ENCODE measurements at regions not wholly inside any gene's neighbourhood (a gene's known extent, or its start where the extent isn't known, plus 50 kb on each side); places are given as distances from the start of the nearest gene placed in this dataset. TPM values are rescaled to one million over a fixed set of nuclear protein-coding genes. Genes with fewer than 3 reads are reported as not detected.

- ATAC-seq = no peak
- no peak overlapping the region for H3K27ac ChIP-seq
These were observed 82.8 kb upstream of the KLHL1 start for GRCh38 chr13:70191034-70191433.

GRCh38 chr13:70189981-70190380, 81.7 kb upstream of the KLHL1 start:
- intact Hi-C loops (cut with DNase I) = no loop called here
- DNase-seq (no peak), ATAC-seq (no peak)
- TF ChIP-seq, protein P1, sequence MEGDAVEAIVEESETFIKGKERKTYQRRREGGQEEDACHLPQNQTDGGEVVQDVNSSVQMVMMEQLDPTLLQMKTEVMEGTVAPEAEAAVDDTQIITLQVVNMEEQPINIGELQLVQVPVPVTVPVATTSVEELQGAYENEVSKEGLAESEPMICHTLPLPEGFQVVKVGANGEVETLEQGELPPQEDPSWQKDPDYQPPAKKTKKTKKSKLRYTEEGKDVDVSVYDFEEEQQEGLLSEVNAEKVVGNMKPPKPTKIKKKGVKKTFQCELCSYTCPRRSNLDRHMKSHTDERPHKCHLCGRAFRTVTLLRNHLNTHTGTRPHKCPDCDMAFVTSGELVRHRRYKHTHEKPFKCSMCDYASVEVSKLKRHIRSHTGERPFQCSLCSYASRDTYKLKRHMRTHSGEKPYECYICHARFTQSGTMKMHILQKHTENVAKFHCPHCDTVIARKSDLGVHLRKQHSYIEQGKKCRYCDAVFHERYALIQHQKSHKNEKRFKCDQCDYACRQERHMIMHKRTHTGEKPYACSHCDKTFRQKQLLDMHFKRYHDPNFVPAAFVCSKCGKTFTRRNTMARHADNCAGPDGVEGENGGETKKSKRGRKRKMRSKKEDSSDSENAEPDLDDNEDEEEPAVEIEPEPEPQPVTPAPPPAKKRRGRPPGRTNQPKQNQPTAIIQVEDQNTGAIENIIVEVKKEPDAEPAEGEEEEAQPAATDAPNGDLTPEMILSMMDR (IDR thresholded peaks at IDR 0.05) = no peak
- no peak for TF ChIP-seq POLR2A (IDR thresholded peaks at IDR 0.05)
- no peaks in the 10 kb centered on the region for H3K9me3 ChIP-seq
- no peak overlapping the region for H3K4me3 ChIP-seq
- H3K27me3 ChIP-seq = no peaks in the 10 kb centered on the region
- H3K36me3 ChIP-seq (replicated peaks in 1 of 2; ENCODE audit: insufficient read depth in 1 of 2, low read depth in 2 of 2) = no peaks in the 10 kb centered on the region
- H3K27ac ChIP-seq = no peak overlapping the region
- H3K4me1 ChIP-seq = no peaks in the 10 kb centered on the region
- 69 to 73% methylated on average over 2 of the region's 2 CpGs for WGBS, 2 donors

More at GRCh38 chr13:70191034-70191433, 82.8 kb upstream of the KLHL1 start:
- TF ChIP-seq POLR2A (IDR thresholded peaks at IDR 0.05) = no peak
- TF ChIP-seq, protein P1 (IDR thresholded peaks at IDR 0.05) = no peak
- Histone ChIP-seq H3K4me1 (no peaks in the 10 kb centered on the region), H3K4me3 (no peak overlapping the region), H3K9me3 (no peaks in the 10 kb centered on the region), H3K27me3 (no peaks in the 10 kb centered on the region), H3K36me3 (replicated peaks in 1 of 2; ENCODE audit: insufficient read depth in 1 of 2, low read depth in 2 of 2) (no peaks in the 10 kb centered on the region)
- intact Hi-C loops (cut with DNase I) = no loop called here
- no peak for DNase-seq

DNA sequence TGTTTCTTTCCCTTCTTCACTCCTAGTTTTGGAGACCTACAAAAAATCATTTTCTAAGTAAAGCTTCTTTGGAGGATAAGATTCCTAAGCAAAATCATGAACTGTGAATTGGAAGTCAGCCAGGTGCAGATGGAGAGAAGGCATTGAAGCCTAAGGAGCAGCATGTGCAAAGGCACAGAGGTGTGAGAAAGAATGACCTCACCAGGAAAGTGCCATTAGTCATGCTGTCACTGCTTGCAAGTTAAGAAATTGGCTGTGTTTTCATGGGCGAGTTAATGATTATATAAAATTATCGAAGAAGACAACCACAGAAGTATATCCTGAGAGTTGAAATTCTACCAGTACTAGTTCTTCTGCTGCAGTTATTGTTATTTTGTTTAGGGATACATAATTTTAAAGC, 80.3 kb upstream of the KLHL1 start:
- ATAC-seq (peak; percentile 89), DNase-seq (peak; percentile 16 to 54 (median 33))
- no peak overlapping the region for H3K4me3 ChIP-seq
- TF ChIP-seq, protein P1 (IDR thresholded peaks at IDR 0.05) = no peak
- TF ChIP-seq POLR2A (IDR thresholded peaks at IDR 0.05) = no peak
- intact Hi-C loops (cut with DNase I) = no loop called here
- H3K27ac ChIP-seq = no peak overlapping the region
- WGBS, 2 donors = 18 to 21% methylated on average over 2 of the region's 2 CpGs
- H3K9me3 ChIP-seq = no peaks in the 10 kb centered on the region
- H3K36me3 ChIP-seq (replicated peaks in 1 of 2; ENCODE audit: insufficient read depth in 1 of 2, low read depth in 2 of 2) = no peaks in the 10 kb centered on the region
- no peaks in the 10 kb centered on the region for H3K27me3 ChIP-seq
- no peaks in the 10 kb centered on the region for H3K4me1 ChIP-seq

- ATAC-seq (no peak), DNase-seq (no peak)
- WGBS, 2 donors = 57 to 62% methylated on average over 2 of the region's 2 CpGs
- H3K4me1 ChIP-seq = no peaks in the 10 kb centered on the region
- intact Hi-C loops (cut with DNase I) = no loop called here
- no peak for TF ChIP-seq POLR2A (IDR thresholded peaks at IDR 0.05)
- TF ChIP-seq, protein P1 (IDR thresholded peaks at IDR 0.05) = no peak
- no peaks in the 10 kb centered on the region for H3K9me3 ChIP-seq
- H3K4me3 ChIP-seq = no peak overlapping the region
- no peak overlapping the region for H3K27ac ChIP-seq
- H3K27me3 ChIP-seq = no peaks in the 10 kb centered on the region
- H3K36me3 ChIP-seq (replicated peaks in 1 of 2; ENCODE audit: insufficient read depth in 1 of 2, low read depth in 2 of 2) = no peaks in the 10 kb centered on the region
These were observed 74.8 kb upstream of the KLHL1 start for GRCh38 chr13:70183041-70183440.

Small RNAs in the stretch of these regions (small RNA-seq; reads per million reads assigned to genes)
- gene AL445264.1 (not detected), gene RNU6-54P (not detected)
